MV-4-11 (cell line): ENCODE measurements at regions not wholly inside any gene's neighbourhood (a gene's known extent, or its start where the extent isn't known, plus 50 kb on each side); places are given as distances from the start of the nearest gene placed in this dataset.

Experiments
- DNase-seq: peaks from one replicate; lab custom pipeline; 2025; lab: John Stamatoyannopoulos, UW

GRCh38 chr3:148585671-148586379 lies 111.9 kb upstream of the AGTR1 start:
- DNase-seq = no peak

- no peak for DNase-seq
These were observed 109.4 kb upstream of the AGTR1 start for GRCh38 chr3:148588291-148588690.

DNA sequence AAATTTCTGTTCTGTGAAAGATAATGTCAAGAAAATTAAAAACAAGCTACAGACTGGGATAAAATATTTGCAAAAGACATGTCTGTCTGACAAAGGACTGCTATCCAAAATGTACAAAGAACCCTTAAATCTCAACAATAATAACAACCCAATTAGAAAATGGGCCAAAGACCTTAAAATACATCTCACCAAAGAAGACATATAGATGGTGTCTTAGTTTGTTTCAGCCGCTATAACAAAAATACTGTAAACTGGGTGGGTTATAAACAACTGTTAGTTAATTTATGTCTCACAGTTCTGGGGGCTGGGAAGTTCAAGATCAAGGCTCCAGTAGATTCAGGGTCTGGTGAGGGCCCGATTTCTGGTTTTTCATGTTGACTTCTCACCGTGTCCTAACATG lies 106.2 kb upstream of the AGTR1 start:
- DNase-seq = no peak

GRCh38 chr3:148598619-148599018 lies 99.1 kb upstream of the AGTR1 start:
- peak; percentile 22 for DNase-seq

DNA sequence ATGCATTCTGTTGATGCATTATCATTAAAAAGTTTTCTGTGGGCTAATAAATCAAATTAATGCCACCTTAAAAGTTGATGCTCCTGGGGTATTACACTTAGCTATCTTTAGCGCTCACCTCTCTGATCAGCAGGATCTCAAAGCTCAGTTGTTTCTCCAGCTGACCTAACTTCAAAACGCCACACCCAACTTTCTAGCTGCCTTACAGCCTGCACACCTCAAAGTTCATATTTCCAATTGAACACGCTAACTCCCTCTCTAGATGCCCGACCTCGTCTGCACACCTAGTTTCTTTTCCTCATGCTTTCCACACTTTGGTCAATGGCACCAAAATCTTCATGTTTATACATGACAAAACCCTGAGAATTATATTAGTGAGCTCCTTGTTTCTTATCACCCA lies 98.2 kb upstream of the AGTR1 start:
- DNase-seq = no peak

DNA sequence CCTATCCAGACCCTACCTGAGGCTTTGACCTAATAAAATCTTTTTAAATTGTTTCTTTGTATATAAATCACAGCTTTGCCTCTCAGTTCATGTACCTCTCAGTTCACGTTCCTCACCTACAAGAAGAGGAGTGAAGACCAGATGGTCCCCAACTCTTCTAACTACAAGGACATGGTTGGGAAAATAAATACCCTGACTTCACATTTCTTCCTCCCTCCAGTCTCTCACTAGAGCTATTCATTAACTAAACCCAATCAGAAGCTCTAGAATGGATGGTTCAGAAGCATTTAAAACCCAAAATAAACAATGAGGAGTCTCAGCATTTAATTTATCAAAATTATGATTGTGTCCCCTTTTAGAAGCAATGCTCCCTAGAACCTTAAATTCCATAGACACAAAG lies 97.3 kb upstream of the AGTR1 start:
- DNase-seq = no peak

DNA sequence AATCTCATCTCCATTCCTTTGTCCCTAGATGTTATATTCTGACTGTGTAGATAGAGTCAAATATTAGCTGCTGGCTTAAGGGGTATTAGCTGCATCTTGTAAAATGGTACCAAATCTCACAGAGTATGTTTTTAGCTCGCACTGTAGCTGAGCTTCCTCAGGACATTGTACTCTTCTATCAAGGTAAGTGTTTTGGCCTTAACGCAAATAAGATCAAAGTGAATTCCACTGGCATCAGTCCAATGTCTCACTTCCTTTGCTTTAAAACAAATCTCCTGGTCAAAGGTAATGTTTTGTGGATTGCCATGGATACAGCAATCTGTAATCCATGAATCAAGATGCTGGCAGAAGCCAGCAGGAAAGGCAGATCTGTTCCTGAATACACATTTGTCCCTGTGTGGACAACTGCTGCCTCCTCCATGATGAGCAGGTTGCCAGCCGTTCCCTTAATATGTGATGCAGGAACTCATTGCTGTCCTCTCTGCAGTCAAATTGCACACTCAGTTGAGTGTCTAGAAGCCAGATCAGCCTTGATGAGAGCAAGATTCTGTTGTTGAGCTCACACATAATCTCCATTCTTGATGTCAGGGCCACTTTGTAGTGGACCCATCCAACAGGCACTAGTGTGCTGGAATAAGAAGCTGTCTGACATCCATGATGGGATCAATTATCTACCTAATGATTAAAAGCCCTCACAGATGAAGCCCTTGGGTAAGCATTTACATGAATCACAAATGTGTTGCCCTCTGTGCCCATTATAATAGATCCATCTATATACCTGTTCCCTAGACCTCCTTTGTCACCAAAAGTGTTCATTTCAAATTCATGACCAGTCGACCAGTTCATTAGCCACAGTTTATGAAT lies 96.6 kb upstream of the AGTR1 start:
- no peak for DNase-seq

- DNase-seq = no peak
These were observed 95.7 kb upstream of the AGTR1 start for GRCh38 chr3:148601766-148602685.

GRCh38 chr3:148604270-148605085 lies 93.2 kb upstream of the AGTR1 start:
- DNase-seq = no peak

- DNase-seq = no peak
These were observed 92.2 kb upstream of the AGTR1 start for GRCh38 chr3:148605521-148605920.

GRCh38 chr3:148606979-148607378 lies 90.7 kb upstream of the AGTR1 start:
- DNase-seq = no peak

DNA sequence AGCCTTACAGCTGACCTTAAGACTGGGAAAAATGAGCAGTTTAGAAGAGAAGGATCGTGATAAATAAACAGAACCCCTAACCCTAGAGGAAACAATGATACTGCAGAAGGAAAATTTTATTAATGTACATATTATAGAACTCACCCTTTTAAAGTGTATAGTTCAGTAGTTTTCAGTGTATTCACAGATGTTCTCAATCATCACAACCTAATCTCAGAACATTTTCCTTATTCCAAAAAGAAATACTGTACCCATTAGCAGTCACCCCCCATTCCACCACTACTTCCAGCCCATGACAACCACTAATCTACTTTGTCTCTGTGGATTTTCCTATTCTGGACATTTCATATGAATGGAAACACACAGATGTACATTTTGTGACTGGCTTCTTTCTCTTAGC lies 90.2 kb upstream of the AGTR1 start:
- DNase-seq = no peak

DNA sequence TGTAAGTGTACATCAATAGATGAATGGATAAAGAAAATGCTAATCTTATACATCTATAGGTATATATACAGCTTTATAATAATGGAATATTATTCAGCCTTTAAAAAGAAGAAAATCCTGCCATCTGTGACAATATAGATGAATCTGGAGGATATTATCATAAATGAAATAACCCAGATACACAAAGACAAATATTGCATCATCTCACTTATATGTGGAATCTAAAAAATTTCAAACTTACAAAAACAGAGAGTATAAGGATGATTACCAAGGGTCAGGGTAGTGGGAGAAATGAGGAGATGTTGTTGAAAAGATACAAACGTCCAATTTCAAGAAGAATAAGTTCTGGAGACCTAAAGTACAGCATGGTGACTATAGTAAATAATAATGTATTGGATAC lies 85.4 kb upstream of the AGTR1 start:
- DNase-seq = no peak

DNA sequence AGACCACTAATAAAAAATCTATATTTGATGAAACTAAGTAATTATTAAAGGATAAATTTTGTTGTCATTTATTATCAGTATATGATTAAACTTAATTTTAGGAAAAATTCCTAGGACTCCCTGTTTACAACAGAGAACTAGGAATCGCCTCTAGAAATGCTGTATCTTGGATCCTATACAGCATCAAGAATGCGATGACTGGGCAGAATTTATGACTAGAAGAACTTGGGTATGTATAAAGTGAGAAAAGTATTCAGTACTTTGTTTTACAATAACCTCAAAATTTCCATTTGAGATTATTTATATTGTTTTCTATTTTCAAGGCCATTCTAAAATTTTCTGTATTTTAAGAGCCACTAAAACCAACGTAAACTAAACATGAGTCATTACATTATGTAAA lies 82.3 kb upstream of the AGTR1 start:
- no peak for DNase-seq

- no peak for DNase-seq
These were observed 72.5 kb upstream of the AGTR1 start for GRCh38 chr3:148625095-148625736.

GRCh38 chr3:148625991-148626390 lies 71.7 kb upstream of the AGTR1 start:
- no peak for DNase-seq

DNA sequence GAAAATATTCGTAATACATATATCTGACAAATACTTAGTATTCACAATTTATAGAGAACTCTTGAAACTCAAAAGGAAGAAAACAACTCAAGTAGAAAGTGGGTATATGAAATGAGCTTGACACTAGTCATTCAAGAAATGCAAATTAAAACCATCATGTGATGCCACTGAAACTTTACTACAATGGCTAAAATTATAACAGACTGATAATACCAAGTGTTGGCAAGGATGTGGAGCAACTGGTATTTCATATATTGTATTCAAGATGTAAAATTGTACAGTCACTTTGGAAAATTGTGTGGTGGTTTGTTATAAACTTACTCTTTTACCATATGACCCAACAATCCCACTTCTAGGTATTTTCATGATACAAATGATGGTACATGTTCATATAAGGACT lies 68.7 kb upstream of the AGTR1 start:
- DNase-seq = no peak

- no peak for DNase-seq
These were observed 66.4 kb upstream of the AGTR1 start for GRCh38 chr3:148631124-148631903.

DNA sequence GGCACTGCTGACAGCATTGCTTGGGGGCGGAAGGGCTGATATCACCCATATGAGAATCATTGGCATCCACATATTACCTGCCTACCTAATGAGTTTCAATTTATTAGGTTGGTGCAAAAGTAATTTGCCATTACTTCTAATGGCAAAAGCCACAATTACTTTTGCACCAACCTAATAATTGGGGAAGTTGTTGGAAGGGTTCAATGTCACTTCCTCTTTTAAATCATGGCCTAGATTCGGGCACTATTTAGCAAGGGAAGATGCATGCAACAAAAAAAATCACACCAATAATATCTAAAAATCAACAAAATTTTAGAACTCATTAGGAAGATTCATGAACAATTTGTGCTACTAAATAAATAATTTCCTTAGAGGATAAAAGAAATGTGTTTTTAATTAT lies 56.0 kb upstream of the AGTR1 start:
- peak; percentile 33 for DNase-seq

- no peak for DNase-seq
These were observed 55.5 kb upstream of the AGTR1 start for GRCh38 chr3:148642214-148642613.
